ENCODE measurements at regions not wholly inside any gene's neighbourhood (a gene's known extent, or its start where the extent isn't known, plus 50 kb on each side); places are given as distances from the start of the nearest gene placed in this dataset.

DNA sequence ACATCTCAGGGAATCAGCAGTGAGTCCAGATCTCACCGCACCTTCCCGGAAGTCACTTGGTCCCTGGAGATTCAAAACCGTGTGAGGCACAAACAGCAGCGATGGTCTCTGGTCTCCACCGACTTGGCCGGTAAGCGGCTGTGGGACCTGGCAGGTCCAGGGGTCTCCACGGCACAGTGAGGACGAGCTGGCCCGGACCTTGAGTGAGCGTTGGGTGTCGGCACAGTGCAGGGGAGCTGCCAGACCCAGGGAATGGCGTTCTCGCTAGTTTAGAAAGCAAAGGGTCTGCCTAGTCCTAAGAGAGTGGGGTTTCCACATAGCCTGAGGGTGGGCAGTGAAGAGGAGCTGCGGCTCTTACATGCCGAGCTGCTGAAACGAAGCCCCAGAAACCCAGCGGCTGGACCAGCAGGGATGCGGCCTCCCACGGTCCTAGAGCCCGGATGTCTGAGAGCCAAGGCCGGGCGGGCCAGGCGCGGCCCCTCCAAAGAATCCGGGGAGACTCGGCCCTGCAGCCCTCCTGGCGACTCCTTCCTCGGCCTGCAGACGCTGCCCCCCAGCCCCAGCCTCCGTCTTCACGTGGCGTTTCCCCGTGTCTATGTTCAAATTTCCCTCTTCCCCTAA lies 185.0 kb downstream of the ERMARD start:
- 80 to 87% methylated on average over 34 of the region's 34 CpGs for WGBS, 2 donors
- no peaks in the 10 kb centered on the region for H3K9me3 ChIP-seq (ENCODE audit: control insufficient read depth in 4 of 4, insufficient read depth in 3 of 4, low read length in 3 of 4)
- no peak overlapping the region for H3K4me3 ChIP-seq
- TF ChIP-seq, protein P1, sequence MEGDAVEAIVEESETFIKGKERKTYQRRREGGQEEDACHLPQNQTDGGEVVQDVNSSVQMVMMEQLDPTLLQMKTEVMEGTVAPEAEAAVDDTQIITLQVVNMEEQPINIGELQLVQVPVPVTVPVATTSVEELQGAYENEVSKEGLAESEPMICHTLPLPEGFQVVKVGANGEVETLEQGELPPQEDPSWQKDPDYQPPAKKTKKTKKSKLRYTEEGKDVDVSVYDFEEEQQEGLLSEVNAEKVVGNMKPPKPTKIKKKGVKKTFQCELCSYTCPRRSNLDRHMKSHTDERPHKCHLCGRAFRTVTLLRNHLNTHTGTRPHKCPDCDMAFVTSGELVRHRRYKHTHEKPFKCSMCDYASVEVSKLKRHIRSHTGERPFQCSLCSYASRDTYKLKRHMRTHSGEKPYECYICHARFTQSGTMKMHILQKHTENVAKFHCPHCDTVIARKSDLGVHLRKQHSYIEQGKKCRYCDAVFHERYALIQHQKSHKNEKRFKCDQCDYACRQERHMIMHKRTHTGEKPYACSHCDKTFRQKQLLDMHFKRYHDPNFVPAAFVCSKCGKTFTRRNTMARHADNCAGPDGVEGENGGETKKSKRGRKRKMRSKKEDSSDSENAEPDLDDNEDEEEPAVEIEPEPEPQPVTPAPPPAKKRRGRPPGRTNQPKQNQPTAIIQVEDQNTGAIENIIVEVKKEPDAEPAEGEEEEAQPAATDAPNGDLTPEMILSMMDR (IDR thresholded peaks at IDR 0.05; ENCODE audit: control extremely low read depth, extremely low read depth), result no peak
- peaks cover 0 to 24% (median 5%) of the 10 kb centered on the region in 3 donors for H3K27me3 ChIP-seq (ENCODE audit: control insufficient read depth in 3 of 3, insufficient read depth in 3 of 3, low read length in 2 of 3)
- H3K4me1 ChIP-seq (ENCODE audit: control insufficient read depth in 5 of 5, insufficient read depth in 5 of 5, low read length in 5 of 5), result peaks cover 0 to 7% (median 0%) of the 10 kb centered on the region in 5 donors
- ATAC-seq (ENCODE audit: insufficient read depth, low FRiP score), result no peak
- no peaks in the 10 kb centered on the region for H3K36me3 ChIP-seq (ENCODE audit: control insufficient read depth in 4 of 4, insufficient read depth in 4 of 4, low read length in 4 of 4)
- no peak for DNase-seq
- H3K9ac ChIP-seq (ENCODE audit: insufficient read depth in 1 of 2, low read length in 2 of 2), result no peak overlapping the region
- no peak overlapping the region for H3K27ac ChIP-seq (ENCODE audit: low read depth in 1 of 2, low read length in 1 of 2)

- DNase-seq (no peak), ATAC-seq (ENCODE audit: insufficient read depth, low FRiP score) (no peak)
- H3K27ac ChIP-seq (ENCODE audit: low read depth in 1 of 2, low read length in 1 of 2), result no peak overlapping the region
- H3K4me3 ChIP-seq, result no peak overlapping the region
- 91 to 96% methylated on average over 8 of the region's 8 CpGs for WGBS, 2 donors
- no peaks in the 10 kb centered on the region for H3K36me3 ChIP-seq (ENCODE audit: control insufficient read depth in 4 of 4, insufficient read depth in 4 of 4, low read length in 4 of 4)
- H3K9ac ChIP-seq (ENCODE audit: insufficient read depth in 1 of 2, low read length in 2 of 2), result no peak overlapping the region
- TF ChIP-seq, protein P1 (IDR thresholded peaks at IDR 0.05; ENCODE audit: control extremely low read depth, extremely low read depth), result no peak
- peaks cover 0 to 7% (median 0%) of the 10 kb centered on the region in 5 donors for H3K4me1 ChIP-seq (ENCODE audit: control insufficient read depth in 5 of 5, insufficient read depth in 5 of 5, low read length in 5 of 5)
- peaks cover 0 to 18% (median 5%) of the 10 kb centered on the region in 3 donors for H3K27me3 ChIP-seq (ENCODE audit: control insufficient read depth in 3 of 3, insufficient read depth in 3 of 3, low read length in 2 of 3)
- H3K9me3 ChIP-seq (ENCODE audit: control insufficient read depth in 4 of 4, insufficient read depth in 3 of 4, low read length in 3 of 4), result no peaks in the 10 kb centered on the region
Measured at GRCh38 chr6:169935861-169936260, 184.4 kb downstream of the ERMARD start.

DNA sequence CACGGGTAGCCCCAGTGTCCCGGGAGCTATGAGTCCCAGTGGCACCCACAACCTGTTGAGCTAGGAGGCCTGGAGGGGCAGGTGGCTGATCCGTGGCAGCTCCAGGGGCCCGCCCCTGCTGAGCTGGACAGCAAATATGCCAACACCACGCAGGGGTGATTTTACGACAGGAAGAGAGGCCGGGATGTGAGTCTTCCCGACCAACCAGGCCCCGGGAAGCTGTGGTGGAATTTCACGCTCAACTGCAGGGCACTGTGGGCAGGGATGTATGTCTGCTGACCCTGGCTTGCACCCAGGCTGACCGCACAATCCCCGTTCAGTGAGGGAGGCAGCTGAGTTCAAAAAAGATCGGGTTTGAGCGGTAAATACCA lies 183.9 kb downstream of the ERMARD start:
- WGBS, 2 donors, result 76 to 77% methylated on average over 14 of the region's 14 CpGs
- TF ChIP-seq, protein P1 (IDR thresholded peaks at IDR 0.05; ENCODE audit: control extremely low read depth, extremely low read depth), result no peak
- H3K4me3 ChIP-seq, result no peak overlapping the region
- no peaks in the 10 kb centered on the region for H3K9me3 ChIP-seq (ENCODE audit: control insufficient read depth in 4 of 4, insufficient read depth in 3 of 4, low read length in 3 of 4)
- H3K27ac ChIP-seq (ENCODE audit: low read depth in 1 of 2, low read length in 1 of 2), result no peak overlapping the region
- H3K27me3 ChIP-seq (ENCODE audit: control insufficient read depth in 3 of 3, insufficient read depth in 3 of 3, low read length in 2 of 3), result peaks cover 0 to 16% (median 5%) of the 10 kb centered on the region in 3 donors
- H3K36me3 ChIP-seq (ENCODE audit: control insufficient read depth in 4 of 4, insufficient read depth in 4 of 4, low read length in 4 of 4), result no peaks in the 10 kb centered on the region
- H3K9ac ChIP-seq (ENCODE audit: insufficient read depth in 1 of 2, low read length in 2 of 2), result no peak overlapping the region
- ATAC-seq (ENCODE audit: insufficient read depth, low FRiP score), result no peak
- DNase-seq, result no peak
- H3K4me1 ChIP-seq (ENCODE audit: control insufficient read depth in 5 of 5, insufficient read depth in 5 of 5, low read length in 5 of 5), result peaks cover 0 to 7% (median 0%) of the 10 kb centered on the region in 5 donors

Data from lung (tissue), 11 donors.